NCI-H187 treated with DMSO at 0.1 percent for 48 hours (cell line): ENCODE measurements at regions not wholly inside any gene's neighbourhood (a gene's known extent, or its start where the extent isn't known, plus 50 kb on each side); places are given as distances from the start of the nearest gene placed in this dataset.

Experiments used
- DNase-seq: peaks from one replicate; lab custom pipeline; 2025; lab: John Stamatoyannopoulos, UW

- DNase-seq = no peak
Measured at GRCh38 chr3:167895178-167895577, 159.7 kb downstream of the SERPINI1 start.

- no peak for DNase-seq
Measured at GRCh38 chr3:167892205-167892604, 156.7 kb downstream of the SERPINI1 start.

GRCh38 chr3:167887096-167887495, 151.6 kb downstream of the SERPINI1 start:
- DNase-seq = no peak

- no peak for DNase-seq
Measured at GRCh38 chr3:167886690-167887089, 151.2 kb downstream of the SERPINI1 start.

- no peak for DNase-seq
Measured at GRCh38 chr3:167885277-167885676, 149.8 kb downstream of the SERPINI1 start.

- no peak for DNase-seq
Measured at GRCh38 chr3:167884481-167884880, 149.0 kb downstream of the SERPINI1 start.

GRCh38 chr3:167883452-167883851, 147.9 kb downstream of the SERPINI1 start:
- DNase-seq = no peak

- DNase-seq = no peak
Measured at GRCh38 chr3:167882057-167882667, 146.6 kb downstream of the SERPINI1 start.

GRCh38 chr3:167880183-167880582, 144.7 kb downstream of the SERPINI1 start:
- DNase-seq = no peak

- DNase-seq = no peak
Measured at GRCh38 chr3:167876620-167877281, 141.2 kb downstream of the SERPINI1 start.
